PC-3 (cell line): ENCODE measurements at regions not wholly inside any gene's neighbourhood (a gene's known extent, or its start where the extent isn't known, plus 50 kb on each side); places are given as distances from the start of the nearest gene placed in this dataset.

Experiments
- EZH2 ChIP-seq: fragments of 300-600 bp; sonication (generic); IDR thresholded peaks from one replicate; pipeline ENCODE4 v1.6.1; 2017; ENCODE audit warnings: antibody characterized with exemption, mild to moderate bottlenecking, low read length; ENCODE audit not compliant: unreplicated experiment
- EZH2phosphoT487 ChIP-seq: fragments of 300-600 bp; sonication (generic); IDR thresholded peaks from 2 replicates; pipeline ENCODE4 v1.6.1; 2018; ENCODE audit warnings: mild to moderate bottlenecking, antibody characterized with exemption, low read length, borderline replicate concordance
- TF ChIP-seq, protein P1 (sequence below): fragments of 300-600 bp; sonication (generic); conservative IDR thresholded peaks from 2 replicates; pipeline ENCODE4 v1.5.1; 2017; ENCODE audit warnings: antibody characterized with exemption, low read depth, mild to moderate bottlenecking, low read length

DNA sequence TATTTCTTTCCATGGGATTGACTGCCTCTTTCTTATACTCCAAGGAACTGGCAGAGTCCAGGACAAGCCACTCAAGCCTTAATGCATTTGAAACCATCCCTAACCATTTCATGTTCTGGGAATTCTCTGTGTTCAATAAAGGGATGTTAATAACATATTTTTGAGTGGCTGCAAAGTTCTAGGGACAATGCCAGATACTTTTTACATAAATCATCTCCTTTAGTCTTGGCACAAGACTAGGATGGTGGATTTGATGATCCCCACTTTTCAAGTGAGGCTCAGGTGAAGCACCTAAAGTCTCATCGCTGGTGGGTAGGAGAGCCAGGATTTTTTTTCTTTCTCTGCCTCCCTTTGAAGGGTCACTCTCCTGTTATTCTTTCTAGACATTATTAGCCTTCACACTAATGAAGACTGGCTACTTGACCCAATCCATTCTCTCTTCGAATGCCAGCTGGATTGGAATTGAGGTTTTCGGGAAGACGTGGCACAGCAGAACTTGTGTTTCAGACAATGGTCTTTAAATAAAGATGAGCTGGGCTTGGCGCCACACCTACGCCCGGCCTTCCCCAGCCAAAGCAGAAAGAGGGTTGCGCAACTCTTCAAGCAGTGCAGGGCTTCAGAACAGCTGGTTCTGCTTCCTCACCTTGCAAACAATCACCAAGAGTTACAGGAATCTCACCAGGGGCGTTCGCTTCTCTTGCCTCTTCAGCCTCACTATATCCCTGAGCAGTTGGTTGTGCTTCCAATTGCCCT lies 73.8 kb upstream of the BMPER start:
- TF ChIP-seq EZH2phosphoT487: no peak
- TF ChIP-seq, protein P1, sequence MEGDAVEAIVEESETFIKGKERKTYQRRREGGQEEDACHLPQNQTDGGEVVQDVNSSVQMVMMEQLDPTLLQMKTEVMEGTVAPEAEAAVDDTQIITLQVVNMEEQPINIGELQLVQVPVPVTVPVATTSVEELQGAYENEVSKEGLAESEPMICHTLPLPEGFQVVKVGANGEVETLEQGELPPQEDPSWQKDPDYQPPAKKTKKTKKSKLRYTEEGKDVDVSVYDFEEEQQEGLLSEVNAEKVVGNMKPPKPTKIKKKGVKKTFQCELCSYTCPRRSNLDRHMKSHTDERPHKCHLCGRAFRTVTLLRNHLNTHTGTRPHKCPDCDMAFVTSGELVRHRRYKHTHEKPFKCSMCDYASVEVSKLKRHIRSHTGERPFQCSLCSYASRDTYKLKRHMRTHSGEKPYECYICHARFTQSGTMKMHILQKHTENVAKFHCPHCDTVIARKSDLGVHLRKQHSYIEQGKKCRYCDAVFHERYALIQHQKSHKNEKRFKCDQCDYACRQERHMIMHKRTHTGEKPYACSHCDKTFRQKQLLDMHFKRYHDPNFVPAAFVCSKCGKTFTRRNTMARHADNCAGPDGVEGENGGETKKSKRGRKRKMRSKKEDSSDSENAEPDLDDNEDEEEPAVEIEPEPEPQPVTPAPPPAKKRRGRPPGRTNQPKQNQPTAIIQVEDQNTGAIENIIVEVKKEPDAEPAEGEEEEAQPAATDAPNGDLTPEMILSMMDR: no peak
- TF ChIP-seq EZH2: no peak
